Right lobe of liver (tissue), 6 donors: ENCODE measurements at regions not wholly inside any gene's neighbourhood (a gene's known extent, or its start where the extent isn't known, plus 50 kb on each side); places are given as distances from the start of the nearest gene placed in this dataset.

Experiments used
- ATAC-seq, 4 donors: fragments of 200-7000 bp; cut with Tn5 transposase; one replicate each; pipeline ENCODE4 v1.9.1; 2020; ENCODE audit warnings: mild to moderate bottlenecking in 4 of 4, moderate library complexity in 4 of 4
- DNase-seq, 3 donors: peaks; one replicate each; pipeline ENCODE4 v3.0.0-alpha.2; 2020
- H3K27ac ChIP-seq, 3 donors: fragments of 200-600 bp; one replicate each; pipeline ENCODE4 v1.8.0; 2022
- H3K27me3 ChIP-seq, 2 donors: fragments of 200-600 bp; one replicate each; pipeline ENCODE4 v1.8.0; 2022
- H3K36me3 ChIP-seq, 4 donors: fragments of 200-600 bp; sonication (generic) in 1 of 4; one replicate each; pipeline versions ENCODE4 v1.5.1 to v1.8.0; 2017 to 2022; ENCODE audit warnings: control low read depth in 1 of 4
- H3K4me1 ChIP-seq, 4 donors: fragments of 200-600 bp; sonication (generic) in 1 of 4; one replicate each; pipeline versions ENCODE4 v1.5.1 to v1.8.0; 2017 to 2022; ENCODE audit warnings: control low read depth in 1 of 4
- H3K4me3 ChIP-seq, 3 donors: fragments of 200-600 bp; one replicate each; pipeline ENCODE4 v1.8.0; 2022
- H3K9me3 ChIP-seq, 4 donors: fragments of 200-600 bp; sonication (generic) in 1 of 4; one replicate each; pipeline versions ENCODE4 v1.5.1 to v1.8.0; 2017 to 2022; ENCODE audit warnings: control low read depth in 1 of 4
- POLR2A ChIP-seq: fragments of 450-650 bp; IDR thresholded peaks from one replicate; pipeline ENCODE4 v1.6.1; 2017; ENCODE audit warnings: antibody characterized with exemption, mild to moderate bottlenecking
- WGBS: methylation state at CpG from one replicate; pipeline ENCODE4 v1.1.6; 2018; ENCODE audit warnings: low coverage, low lambda C conversion rate; ENCODE audit not compliant: insufficient coverage; ENCODE audit errors: missing lambda C conversion rate; 5-methylcytosine and 5-hydroxymethylcytosine counted together
- intact Hi-C, 2 donors: fragments of 100-400 bp; cut with DNase I; formaldehyde crosslinking; loops; one replicate each; pipeline versions ENCODE4 v1.11.2 to v1.14.1; 2022
- TF ChIP-seq, protein P1 (sequence below), 4 donors: fragments of 200-600 bp in 3 of 4; fragments of 450-650 bp in 1 of 4; IDR thresholded peaks; one replicate each; pipeline versions ENCODE4 v1.5.1 to v1.8.0; 2016 to 2022; ENCODE audit warnings: antibody characterized with exemption in 4 of 4, mild to moderate bottlenecking in 2 of 4
- donor health status: DM: no; HTN: yes; CAD: no.
- donor health status: DM: no; HTN: no; CAD: no.
- donor health status: DM: no; HTN: no; CAD: no.
- donor health status: DM: no; HTN: yes; CAD: no.
- donor health status: DM: no; HTN: yes; CAD: no.

DNA sequence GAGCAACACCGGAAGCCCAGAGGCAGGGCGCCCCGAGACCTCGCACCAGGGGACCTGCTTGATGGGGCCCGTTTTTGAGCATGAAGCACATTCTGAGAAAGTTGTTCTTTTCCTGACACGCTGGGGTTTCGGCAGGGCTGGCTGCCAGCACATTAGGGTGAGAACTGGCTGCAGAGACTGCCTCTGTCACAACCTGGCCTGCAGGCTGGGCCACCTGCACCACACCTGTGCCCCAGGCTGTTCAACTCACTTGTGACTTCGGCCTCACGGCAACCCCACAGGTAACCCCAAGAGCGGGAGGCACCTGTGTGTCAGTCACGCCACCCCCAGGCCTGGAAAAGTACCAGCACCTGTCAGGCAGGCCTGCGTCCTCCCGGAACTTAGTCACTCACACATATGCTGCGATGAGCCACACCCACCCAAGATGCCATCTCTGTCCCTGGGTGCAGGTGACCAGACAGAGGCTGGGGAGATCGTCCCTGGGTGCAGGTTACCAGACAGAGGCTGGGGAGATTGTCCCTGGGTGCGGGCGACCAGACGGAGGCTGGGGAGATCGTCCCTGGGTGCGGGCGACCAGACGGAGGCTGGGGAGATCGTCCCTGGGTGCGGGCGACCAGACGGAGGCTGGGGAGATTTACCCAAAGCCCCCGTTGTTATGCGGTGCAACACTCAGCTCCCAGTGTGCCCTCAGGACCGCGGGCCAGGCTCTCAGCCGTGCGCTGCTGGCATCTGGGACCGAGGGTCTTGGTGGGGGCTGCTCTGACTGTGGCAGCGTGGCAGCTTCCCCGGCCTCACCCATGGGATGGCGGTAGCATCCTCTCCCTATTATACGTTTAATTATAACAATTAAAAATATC lies 82.5 kb upstream of the BHLHE23 start:
- Histone ChIP-seq H3K27ac (no peak overlapping the region), H3K4me3 (no peak overlapping the region), H3K27me3 (no peaks in the 10 kb centered on the region), H3K36me3 (no peaks in the 10 kb centered on the region), H3K9me3 (no peaks in the 10 kb centered on the region), H3K4me1 (no peaks in the 10 kb centered on the region)
- TF ChIP-seq POLR2A, result no peak
- TF ChIP-seq, protein P1, sequence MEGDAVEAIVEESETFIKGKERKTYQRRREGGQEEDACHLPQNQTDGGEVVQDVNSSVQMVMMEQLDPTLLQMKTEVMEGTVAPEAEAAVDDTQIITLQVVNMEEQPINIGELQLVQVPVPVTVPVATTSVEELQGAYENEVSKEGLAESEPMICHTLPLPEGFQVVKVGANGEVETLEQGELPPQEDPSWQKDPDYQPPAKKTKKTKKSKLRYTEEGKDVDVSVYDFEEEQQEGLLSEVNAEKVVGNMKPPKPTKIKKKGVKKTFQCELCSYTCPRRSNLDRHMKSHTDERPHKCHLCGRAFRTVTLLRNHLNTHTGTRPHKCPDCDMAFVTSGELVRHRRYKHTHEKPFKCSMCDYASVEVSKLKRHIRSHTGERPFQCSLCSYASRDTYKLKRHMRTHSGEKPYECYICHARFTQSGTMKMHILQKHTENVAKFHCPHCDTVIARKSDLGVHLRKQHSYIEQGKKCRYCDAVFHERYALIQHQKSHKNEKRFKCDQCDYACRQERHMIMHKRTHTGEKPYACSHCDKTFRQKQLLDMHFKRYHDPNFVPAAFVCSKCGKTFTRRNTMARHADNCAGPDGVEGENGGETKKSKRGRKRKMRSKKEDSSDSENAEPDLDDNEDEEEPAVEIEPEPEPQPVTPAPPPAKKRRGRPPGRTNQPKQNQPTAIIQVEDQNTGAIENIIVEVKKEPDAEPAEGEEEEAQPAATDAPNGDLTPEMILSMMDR (IDR thresholded peaks at IDR 0.05), result no peak
- ATAC-seq (no peak), DNase-seq (peak; percentile 7 to 42 (median 33))
- intact Hi-C loops, result no loop called here
- WGBS, result 62% methylated on average over 14 of the region's 37 CpGs

DNA sequence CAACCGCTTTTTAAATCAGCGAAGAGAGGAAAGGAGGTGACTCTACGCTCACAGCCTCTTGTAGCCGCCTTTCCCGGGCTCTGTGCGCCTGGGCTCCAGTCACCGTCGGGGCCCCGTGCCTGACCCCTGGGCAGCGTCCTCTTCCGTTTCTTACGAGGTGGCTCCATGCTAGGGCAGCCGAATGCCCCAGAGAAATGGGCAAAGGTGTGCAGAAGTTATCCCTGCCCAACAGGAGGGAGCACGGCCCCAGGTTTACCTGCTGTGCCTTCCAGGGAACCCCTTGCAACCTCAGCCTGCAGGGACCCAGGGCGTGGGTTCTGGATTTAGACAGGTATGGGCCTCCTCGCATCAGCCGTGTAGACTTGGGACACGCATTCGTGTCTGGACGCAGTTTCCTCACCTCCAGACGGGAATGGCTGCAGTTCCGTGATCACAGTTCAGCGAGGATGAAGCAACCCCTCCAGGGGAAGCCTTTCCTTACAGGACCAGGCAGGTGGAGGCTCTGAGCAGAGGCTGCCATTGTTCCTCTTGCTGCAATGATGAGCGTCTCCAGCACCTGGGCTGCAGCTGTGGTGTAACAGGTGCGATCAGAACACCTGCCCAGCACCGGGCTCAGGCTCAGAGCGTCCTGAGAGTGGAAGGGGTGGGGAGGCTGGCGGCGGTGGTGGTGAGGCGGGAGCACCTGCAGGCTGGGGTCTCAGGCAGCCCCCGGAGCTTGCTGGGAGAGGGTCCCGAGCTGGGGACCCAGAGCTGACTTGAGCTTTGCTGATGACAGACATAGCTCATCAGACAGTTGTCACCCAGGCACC lies 81.3 kb upstream of the BHLHE23 start:
- ATAC-seq, result no peak
- no peaks in the 10 kb centered on the region for H3K27me3 ChIP-seq
- 60% methylated on average over 12 of the region's 32 CpGs for WGBS

DNA sequence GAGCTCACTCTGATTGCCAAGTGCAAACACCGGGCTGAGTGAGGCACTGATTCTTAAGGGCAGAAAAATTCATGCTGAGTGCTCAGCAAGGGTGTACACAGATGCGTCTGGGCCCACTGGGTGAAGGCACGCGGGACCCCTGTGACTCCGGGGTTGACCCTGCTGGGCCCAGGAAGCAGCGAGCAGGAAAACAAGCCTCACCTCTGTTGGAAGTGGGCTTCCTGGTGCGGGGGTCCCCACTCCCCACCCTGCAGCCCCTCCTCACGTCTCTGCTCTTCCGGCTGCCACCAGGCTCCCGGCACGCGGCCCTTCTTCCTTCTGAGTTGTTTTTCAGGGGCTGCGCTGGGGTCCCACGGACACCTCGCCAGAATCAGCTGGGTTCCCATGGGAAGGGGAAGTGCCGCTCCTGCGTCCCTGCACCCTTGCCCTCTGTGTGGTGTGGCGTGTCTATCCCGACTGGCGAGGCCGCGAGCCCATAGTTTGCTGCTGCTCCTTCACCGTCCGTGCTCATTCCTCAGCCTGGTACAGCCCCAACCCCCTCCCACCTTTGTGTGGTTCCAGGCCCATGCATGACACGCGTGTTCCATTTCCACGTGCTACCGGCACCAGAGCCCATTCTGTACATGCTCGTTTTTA lies 80.6 kb upstream of the BHLHE23 start:
- intact Hi-C loops, result no loop called here
- ATAC-seq (no peak), DNase-seq (peak; percentile 11 to 37 (median 31))
- no peak for TF ChIP-seq POLR2A
- TF ChIP-seq, protein P1 (IDR thresholded peaks at IDR 0.05), result no peak
- Histone ChIP-seq H3K27ac (no peak overlapping the region), H3K9me3 (no peaks in the 10 kb centered on the region), H3K4me3 (no peak overlapping the region), H3K27me3 (no peaks in the 10 kb centered on the region), H3K36me3 (no peaks in the 10 kb centered on the region), H3K4me1 (no peaks in the 10 kb centered on the region)
- 40% methylated on average over 3 of the region's 29 CpGs for WGBS

More for the DNA sequence above, 81.3 kb upstream of the BHLHE23 start:
- Histone ChIP-seq H3K36me3 (no peaks in the 10 kb centered on the region), H3K4me3 (no peak overlapping the region), H3K4me1 (no peaks in the 10 kb centered on the region), H3K9me3 (no peaks in the 10 kb centered on the region), H3K27ac (no peak overlapping the region)
- peak; percentile 5 to 28 (median 19) for DNase-seq
- intact Hi-C loops, result no loop called here
- TF ChIP-seq, protein P1 (IDR thresholded peaks at IDR 0.05), result no peak
- TF ChIP-seq POLR2A, result no peak

DNA sequence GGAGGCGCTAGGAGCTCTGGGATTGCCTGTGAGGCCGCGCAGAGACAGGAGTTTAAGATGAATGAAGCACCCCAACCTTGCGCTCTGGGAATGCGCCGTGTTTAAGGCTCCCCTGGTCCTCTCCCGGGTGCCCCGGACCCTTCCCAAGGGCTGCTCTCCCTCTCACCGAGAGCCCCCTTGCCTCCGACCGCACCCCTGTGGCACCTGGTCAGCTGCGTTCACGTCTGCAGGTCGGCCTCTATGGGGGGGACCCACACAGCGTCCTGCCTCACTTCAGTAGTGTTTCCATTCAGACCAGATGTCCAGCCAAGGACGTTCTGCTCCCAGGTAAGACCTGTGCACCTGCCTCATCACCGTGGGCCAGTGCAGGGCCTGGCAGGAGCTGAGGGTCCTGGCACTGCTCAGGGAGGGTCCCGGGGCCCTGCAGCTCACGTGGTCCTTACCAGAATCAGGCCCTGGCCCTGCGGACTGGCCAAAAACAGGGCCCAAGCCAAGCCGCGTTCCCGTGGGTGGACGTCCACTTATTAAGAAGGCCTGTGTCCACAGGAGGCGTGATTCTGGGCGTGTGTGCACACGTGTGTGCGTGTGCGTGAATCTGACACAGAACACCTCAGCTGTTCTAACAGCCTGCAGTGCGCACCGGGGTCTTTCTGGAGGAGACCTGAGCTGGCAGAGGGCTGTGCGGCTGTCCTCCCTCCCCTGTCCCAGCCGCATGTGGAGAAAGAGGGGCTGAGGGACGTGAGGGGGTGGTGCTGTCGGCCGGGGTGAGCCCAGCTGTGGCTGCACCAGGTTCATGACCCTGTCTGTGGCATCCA lies 79.9 kb upstream of the BHLHE23 start:
- Histone ChIP-seq H3K36me3 (no peaks in the 10 kb centered on the region), H3K9me3 (no peaks in the 10 kb centered on the region), H3K27me3 (no peaks in the 10 kb centered on the region), H3K4me1 (no peaks in the 10 kb centered on the region), H3K4me3 (no peak overlapping the region), H3K27ac (no peak overlapping the region)
- no peak for ATAC-seq
- no peak for TF ChIP-seq POLR2A
- TF ChIP-seq, protein P1 (IDR thresholded peaks at IDR 0.05), result no peak
- WGBS, result 19% methylated on average over 4 of the region's 36 CpGs
- DNase-seq, result peak; percentile 11 to 45 (median 36)
- intact Hi-C loops, result no loop called here
